Chondrocyte (in vitro differentiated cells): ENCODE measurements at regions not wholly inside any gene's neighbourhood (a gene's known extent, or its start where the extent isn't known, plus 50 kb on each side); places are given as distances from the start of the nearest gene placed in this dataset.
A peak's percentile ranks its signal among the peaks of the same experiment; 100 is the strongest.

Experiments
- DNase-seq: peaks from one replicate; pipeline ENCODE4 v3.0.0; 2021; ENCODE audit warnings: mixed read lengths, low spot score
- H3K27ac Mint-ChIP-seq: one replicate; pipeline ENCODE4 v1.8.0; 2021; ENCODE audit warnings: mild to moderate bottlenecking, moderate library complexity, mixed read lengths; ENCODE audit not compliant: unreplicated experiment
- H3K27me3 Mint-ChIP-seq: 2 replicates; pipeline ENCODE4 v1.8.0; 2021; ENCODE audit warnings: low read depth, mixed read lengths
- H3K36me3 Mint-ChIP-seq: 2 replicates; pipeline ENCODE4 v1.8.0; 2021; ENCODE audit warnings: low read depth, mixed read lengths
- H3K4me1 Mint-ChIP-seq: 2 replicates; pipeline ENCODE4 v1.8.0; 2021; ENCODE audit warnings: low read depth, mild to moderate bottlenecking, mixed read lengths
- H3K4me3 Mint-ChIP-seq: one replicate; pipeline ENCODE4 v1.8.0; 2021; ENCODE audit warnings: mild to moderate bottlenecking, moderate library complexity, mixed read lengths; ENCODE audit not compliant: unreplicated experiment
- H3K9me3 Mint-ChIP-seq: 2 replicates; pipeline ENCODE4 v1.8.0; 2021; ENCODE audit warnings: low read depth, mixed read lengths
- CTCF ChIP-seq: fragments of 200-600 bp; sonication (generic); IDR thresholded peaks from 2 replicates; pipeline ENCODE4 v1.5.0; 2021; ENCODE audit warnings: antibody characterized with exemption, mild to moderate bottlenecking, moderate library complexity

GRCh38 chr19:34309368-34310138 lies 55.2 kb downstream of the GARRE1 start:
- no peak overlapping the region for H3K27ac Mint-ChIP-seq
- peaks cover 7% of the 10 kb centered on the region for H3K36me3 Mint-ChIP-seq
- TF ChIP-seq CTCF = no peak

GRCh38 chr19:34310494-34310981 lies 54.5 kb upstream of the GPI start:
- Mint-ChIP-seq H3K27me3 (no peaks in the 10 kb centered on the region), H3K4me3 (no peak overlapping the region), H3K4me1 (peaks cover 28% of the 10 kb centered on the region), H3K36me3 (peaks cover 2% of the 10 kb centered on the region), H3K27ac (no peak overlapping the region), H3K9me3 (no peaks in the 10 kb centered on the region)
- no peak for DNase-seq
- TF ChIP-seq CTCF = no peak

More at GRCh38 chr19:34309368-34310138, 55.2 kb downstream of the GARRE1 start:
- Mint-ChIP-seq H3K9me3 (no peaks in the 10 kb centered on the region), H3K27me3 (no peaks in the 10 kb centered on the region), H3K4me1 (peaks cover 28% of the 10 kb centered on the region), H3K4me3 (no peak overlapping the region)
- DNase-seq = no peak

GRCh38 chr19:34313188-34313587 lies 51.8 kb upstream of the GPI start:
- H3K27me3 Mint-ChIP-seq = no peaks in the 10 kb centered on the region
- H3K27ac Mint-ChIP-seq = no peak overlapping the region
- H3K4me3 Mint-ChIP-seq = no peak overlapping the region
- H3K36me3 Mint-ChIP-seq = peaks cover 1% of the 10 kb centered on the region
- no peak for DNase-seq
- TF ChIP-seq CTCF = no peak
- no peaks in the 10 kb centered on the region for H3K9me3 Mint-ChIP-seq
- H3K4me1 Mint-ChIP-seq = peaks cover 43% of the 10 kb centered on the region

- no peak for DNase-seq
- Mint-ChIP-seq H3K27me3 (no peaks in the 10 kb centered on the region), H3K4me3 (no peak overlapping the region), H3K4me1 (peaks cover 57% of the 10 kb centered on the region), H3K36me3 (no peaks in the 10 kb centered on the region), H3K9me3 (no peaks in the 10 kb centered on the region), H3K27ac (peak overlapping the region; percentile 14)
- no peak for TF ChIP-seq CTCF
Measured at GRCh38 chr19:34314437-34315313, 50.3 kb upstream of the GPI start.
